Ishikawa (cell line): ENCODE measurements at regions not wholly inside any gene's neighbourhood (a gene's known extent, or its start where the extent isn't known, plus 50 kb on each side); places are given as distances from the start of the nearest gene placed in this dataset.

ENCODE experiments used
- CEBPB ChIP-seq: IDR thresholded peaks from 2 replicates; pipeline ENCODE4 v1.6.1; 2012
- EGR1 ChIP-seq: IDR thresholded peaks from 2 replicates; pipeline ENCODE4 v1.6.1; 2012
- FOXM1 ChIP-seq: IDR thresholded peaks from 2 replicates; pipeline ENCODE4 v1.6.1; 2012; ENCODE audit warnings: low read depth, borderline replicate concordance
- NFIC ChIP-seq: IDR thresholded peaks from 2 replicates; pipeline ENCODE4 v1.6.1; 2012
- TAF1 ChIP-seq: IDR thresholded peaks from 2 replicates; pipeline ENCODE4 v1.6.1; 2012; ENCODE audit warnings: low read depth, mild to moderate bottlenecking
- TCF12 ChIP-seq: IDR thresholded peaks from 2 replicates; pipeline ENCODE4 v1.6.1; 2012; ENCODE audit warnings: low read depth
- YY1 ChIP-seq: IDR thresholded peaks from 2 replicates; pipeline ENCODE4 v1.6.1; 2012; ENCODE audit warnings: low read depth
- TF ChIP-seq, protein P1 (sequence below): IDR thresholded peaks from 2 replicates; pipeline ENCODE4 v1.6.1; 2012; ENCODE audit warnings: low read depth, mild to moderate bottlenecking

DNA sequence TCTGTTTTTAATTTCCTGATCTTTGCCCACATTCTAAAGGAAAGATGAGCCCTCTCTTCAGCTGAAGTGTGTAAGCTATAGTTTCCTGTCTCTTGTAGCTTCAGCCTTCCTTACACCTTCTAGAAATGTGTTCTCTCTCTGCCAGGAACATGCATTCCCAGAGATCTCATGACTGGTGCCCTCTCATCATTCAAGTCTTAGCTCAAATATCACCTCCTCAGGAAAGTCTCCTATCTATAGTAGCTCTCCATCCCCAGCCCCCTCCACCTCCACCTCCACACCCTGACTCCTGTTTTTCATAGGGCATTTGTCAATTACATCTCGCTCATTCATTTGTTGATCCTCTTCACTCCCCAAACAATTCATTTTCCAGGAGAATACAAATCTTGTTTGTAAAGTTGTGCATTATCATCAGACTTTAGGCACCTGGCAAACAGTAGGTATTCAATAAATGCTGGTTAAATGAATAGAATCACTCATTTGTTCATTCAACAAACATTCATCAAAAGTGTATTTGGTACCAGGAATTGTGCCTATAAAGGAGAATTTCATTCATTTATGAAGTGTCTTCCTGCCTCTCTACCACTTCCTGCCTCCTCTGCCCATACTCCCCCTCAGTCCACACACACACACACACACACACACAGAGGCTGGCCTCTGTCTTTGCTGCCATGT is 160.3 kb downstream of the BBOX1 start:
- TF ChIP-seq TAF1 (no peak), FOXM1 (no peak), EGR1 (no peak), TCF12 (no peak), YY1 (no peak), NFIC (no peak), CEBPB (no peak)
- TF ChIP-seq, protein P1, sequence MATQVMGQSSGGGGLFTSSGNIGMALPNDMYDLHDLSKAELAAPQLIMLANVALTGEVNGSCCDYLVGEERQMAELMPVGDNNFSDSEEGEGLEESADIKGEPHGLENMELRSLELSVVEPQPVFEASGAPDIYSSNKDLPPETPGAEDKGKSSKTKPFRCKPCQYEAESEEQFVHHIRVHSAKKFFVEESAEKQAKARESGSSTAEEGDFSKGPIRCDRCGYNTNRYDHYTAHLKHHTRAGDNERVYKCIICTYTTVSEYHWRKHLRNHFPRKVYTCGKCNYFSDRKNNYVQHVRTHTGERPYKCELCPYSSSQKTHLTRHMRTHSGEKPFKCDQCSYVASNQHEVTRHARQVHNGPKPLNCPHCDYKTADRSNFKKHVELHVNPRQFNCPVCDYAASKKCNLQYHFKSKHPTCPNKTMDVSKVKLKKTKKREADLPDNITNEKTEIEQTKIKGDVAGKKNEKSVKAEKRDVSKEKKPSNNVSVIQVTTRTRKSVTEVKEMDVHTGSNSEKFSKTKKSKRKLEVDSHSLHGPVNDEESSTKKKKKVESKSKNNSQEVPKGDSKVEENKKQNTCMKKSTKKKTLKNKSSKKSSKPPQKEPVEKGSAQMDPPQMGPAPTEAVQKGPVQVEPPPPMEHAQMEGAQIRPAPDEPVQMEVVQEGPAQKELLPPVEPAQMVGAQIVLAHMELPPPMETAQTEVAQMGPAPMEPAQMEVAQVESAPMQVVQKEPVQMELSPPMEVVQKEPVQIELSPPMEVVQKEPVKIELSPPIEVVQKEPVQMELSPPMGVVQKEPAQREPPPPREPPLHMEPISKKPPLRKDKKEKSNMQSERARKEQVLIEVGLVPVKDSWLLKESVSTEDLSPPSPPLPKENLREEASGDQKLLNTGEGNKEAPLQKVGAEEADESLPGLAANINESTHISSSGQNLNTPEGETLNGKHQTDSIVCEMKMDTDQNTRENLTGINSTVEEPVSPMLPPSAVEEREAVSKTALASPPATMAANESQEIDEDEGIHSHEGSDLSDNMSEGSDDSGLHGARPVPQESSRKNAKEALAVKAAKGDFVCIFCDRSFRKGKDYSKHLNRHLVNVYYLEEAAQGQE = no peak
